ENCODE measurements at regions not wholly inside any gene's neighbourhood (a gene's known extent, or its start where the extent isn't known, plus 50 kb on each side); places are given as distances from the start of the nearest gene placed in this dataset.

DNA sequence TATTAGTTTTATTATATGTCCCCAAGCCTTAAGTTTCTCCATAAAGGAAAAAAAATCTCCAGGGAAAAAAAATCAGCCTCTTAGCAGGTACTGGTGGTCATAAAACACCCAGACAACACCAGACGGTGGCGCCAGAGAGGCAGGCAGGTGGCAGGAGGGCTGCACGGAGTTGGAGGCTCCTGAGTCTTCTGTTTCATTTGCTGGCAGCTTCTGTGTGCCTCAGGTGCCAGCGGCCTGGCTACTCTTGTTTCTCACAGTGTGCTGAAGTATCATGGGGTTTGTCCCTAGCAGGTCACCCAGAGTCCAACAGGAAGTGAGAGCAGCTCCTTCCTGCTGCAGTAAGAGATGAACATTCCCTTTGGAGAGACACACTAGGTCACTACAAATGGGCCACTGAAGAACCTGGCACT, 123.3 kb upstream of the GADD45A start (continued):
- TF ChIP-seq, protein P1, sequence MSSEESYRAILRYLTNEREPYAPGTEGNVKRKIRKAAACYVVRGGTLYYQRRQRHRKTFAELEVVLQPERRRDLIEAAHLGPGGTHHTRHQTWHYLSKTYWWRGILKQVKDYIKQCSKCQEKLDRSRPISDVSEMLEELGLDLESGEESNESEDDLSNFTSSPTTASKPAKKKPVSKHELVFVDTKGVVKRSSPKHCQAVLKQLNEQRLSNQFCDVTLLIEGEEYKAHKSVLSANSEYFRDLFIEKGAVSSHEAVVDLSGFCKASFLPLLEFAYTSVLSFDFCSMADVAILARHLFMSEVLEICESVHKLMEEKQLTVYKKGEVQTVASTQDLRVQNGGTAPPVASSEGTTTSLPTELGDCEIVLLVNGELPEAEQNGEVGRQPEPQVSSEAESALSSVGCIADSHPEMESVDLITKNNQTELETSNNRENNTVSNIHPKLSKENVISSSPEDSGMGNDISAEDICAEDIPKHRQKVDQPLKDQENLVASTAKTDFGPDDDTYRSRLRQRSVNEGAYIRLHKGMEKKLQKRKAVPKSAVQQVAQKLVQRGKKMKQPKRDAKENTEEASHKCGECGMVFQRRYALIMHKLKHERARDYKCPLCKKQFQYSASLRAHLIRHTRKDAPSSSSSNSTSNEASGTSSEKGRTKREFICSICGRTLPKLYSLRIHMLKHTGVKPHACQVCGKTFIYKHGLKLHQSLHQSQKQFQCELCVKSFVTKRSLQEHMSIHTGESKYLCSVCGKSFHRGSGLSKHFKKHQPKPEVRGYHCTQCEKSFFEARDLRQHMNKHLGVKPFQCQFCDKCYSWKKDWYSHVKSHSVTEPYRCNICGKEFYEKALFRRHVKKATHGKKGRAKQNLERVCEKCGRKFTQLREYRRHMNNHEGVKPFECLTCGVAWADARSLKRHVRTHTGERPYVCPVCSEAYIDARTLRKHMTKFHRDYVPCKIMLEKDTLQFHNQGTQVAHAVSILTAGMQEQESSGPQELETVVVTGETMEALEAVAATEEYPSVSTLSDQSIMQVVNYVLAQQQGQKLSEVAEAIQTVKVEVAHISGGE (CRISPR knock-in tag; IDR thresholded peaks at IDR 0.05), result no peak
- TF ChIP-seq WRNIP1 (IDR thresholded peaks at IDR 0.05; ENCODE audit: borderline replicate concordance, low read depth, low read length) (no peak), POLR2AphosphoS5 (IDR thresholded peaks at IDR 0.05; ENCODE audit: low read length) (no peak), NR2C2 (IDR thresholded peaks at IDR 0.05; ENCODE audit: borderline replicate concordance, control insufficient read depth, insufficient read length, low read depth) (no peak), ETV6 (conservative IDR thresholded peaks at IDR 0.05 in 1 of 2, IDR thresholded peaks at IDR 0.05 in 1 of 2; ENCODE audit: borderline replicate concordance in 1 of 2, low read depth in 1 of 2) (no peak)

DNA sequence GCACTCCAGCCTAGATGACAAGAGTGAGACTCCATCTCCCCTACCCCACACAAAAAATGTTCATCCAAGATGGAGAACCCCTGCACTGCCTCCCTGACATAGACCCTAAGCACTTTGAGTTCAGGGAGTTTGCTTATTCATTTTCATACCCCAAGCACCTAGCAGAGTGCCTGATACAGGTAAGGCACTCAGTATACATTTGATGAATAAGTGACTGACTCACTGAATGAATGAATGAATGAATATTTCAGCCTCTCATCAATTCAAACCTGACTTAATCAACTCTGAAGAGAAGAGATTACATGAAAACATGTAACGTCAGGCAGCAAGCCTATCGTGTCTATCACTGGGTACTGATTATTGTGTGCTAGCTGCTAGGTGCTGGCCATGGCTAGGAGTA, 121.3 kb upstream of the GADD45A start:
- H3K4me3 ChIP-seq, result no peak overlapping the region
- no TSS peak for BruUV-seq (replicated peaks)
- no peak overlapping the region for H3K4me2 ChIP-seq (ENCODE audit: control insufficient read depth, insufficient read depth)
- ATAC-seq (no peak), FAIRE-seq (no peak), DNase-seq (ENCODE audit: low read depth, low spot score) (no peak)
- in situ Hi-C loops (cut with MboI), result no loop called here
- H3K4me1 ChIP-seq (ENCODE audit: control insufficient read depth, insufficient read depth, low read length), result no peaks in the 10 kb centered on the region; the same call in 1 of the 2 replicates
- H3K27ac ChIP-seq (ENCODE audit: control insufficient read depth, insufficient read depth), result no peak overlapping the region
- H2AFZ ChIP-seq (ENCODE audit: control insufficient read depth, low read depth, low read length), result no peak overlapping the region; the same call in 1 of the 2 replicates
- H3K9me3 ChIP-seq (replicated peaks; ENCODE audit: control insufficient read depth, insufficient read depth, low read length), result no peaks in the 10 kb centered on the region; the same call in 2 of the 3 replicates
- 98% methylated on average over 2 of the region's 2 CpGs for WGBS (ENCODE audit: insufficient coverage, insufficient replicate concordance, low lambda C conversion rate, missing lambda C conversion rate)
- POLR2A ChIA-PET, result no interaction called here
- SMC1A ChIA-PET (ENCODE audit: uncharacterized antibody, unreplicated experiment), result interaction anchor here (0.6 to 11.5 kb wide), 5 partner anchors 28 to 194 kb away, joined by 3 to 205 read pairs (median 5); no protein-coding TSS in a partner anchor
- no peaks in the 10 kb centered on the region for H4K20me1 ChIP-seq (ENCODE audit: control insufficient read depth, insufficient read depth)
- TF ChIP-seq KAT2A (conservative IDR thresholded peaks at IDR 0.05; ENCODE audit: control insufficient read depth, low read depth, low read length) (no peak), ZNF24 (IDR thresholded peaks at IDR 0.05) (peak; percentile 86)
- CTCF ChIA-PET, result interaction anchor here (0.6 to 11.5 kb wide), 7 partner anchors 9 to 202 kb away, joined by 3 to 227 read pairs (median 3); no protein-coding TSS in a partner anchor
- H3K36me3 ChIP-seq (ENCODE audit: control insufficient read depth in 2 of 2, insufficient read depth in 2 of 2, low read length in 1 of 2), result no peaks in the 10 kb centered on the region
- intact Hi-C loops (cut with micrococcal nuclease; ENCODE audit: unreplicated experiment), result no loop called here
- H3K9ac ChIP-seq (ENCODE audit: control insufficient read depth, insufficient read depth, low read length), result no peak overlapping the region
- H3K27me3 ChIP-seq (replicated peaks in 1 of 2; ENCODE audit: control insufficient read depth in 2 of 2, insufficient read depth in 2 of 2, low read length in 1 of 2), result no peaks in the 10 kb centered on the region
- H3K79me2 ChIP-seq (ENCODE audit: control insufficient read depth, insufficient read depth, low read length), result no peaks in the 10 kb centered on the region
- RAD21 ChIA-PET (ENCODE audit: unreplicated experiment), result interaction anchor here (2.0 to 6.1 kb wide), 2 partner anchors 44 to 197 kb away, joined by 4 to 86 read pairs; no protein-coding TSS in a partner anchor

Data from GM12878 (cell line).